Neural crest cell (in vitro differentiated cells): ENCODE measurements at regions not wholly inside any gene's neighbourhood (a gene's known extent, or its start where the extent isn't known, plus 50 kb on each side); places are given as distances from the start of the nearest gene placed in this dataset.

Experiments used
- DNase-seq: peaks from one replicate; pipeline ENCODE4 v3.0.0; 2021; ENCODE audit warnings: low read depth, mixed read lengths, low spot score
- H3K27ac Mint-ChIP-seq: one replicate; pipeline ENCODE4 v1.8.0; 2021; ENCODE audit warnings: mild to moderate bottlenecking, mixed read lengths; ENCODE audit not compliant: unreplicated experiment
- H3K27me3 Mint-ChIP-seq: 2 replicates; pipeline ENCODE4 v1.8.0; 2021; ENCODE audit warnings: low read depth, mild to moderate bottlenecking, mixed read lengths
- H3K36me3 Mint-ChIP-seq: 2 replicates; pipeline ENCODE4 v1.8.0; 2021; ENCODE audit warnings: low read depth, mild to moderate bottlenecking, mixed read lengths
- H3K4me1 Mint-ChIP-seq: 2 replicates; pipeline ENCODE4 v1.8.0; 2021; ENCODE audit warnings: mixed read lengths
- H3K4me3 Mint-ChIP-seq: one replicate; pipeline ENCODE4 v1.8.0; 2021; ENCODE audit warnings: mild to moderate bottlenecking, mixed read lengths
- H3K9me3 Mint-ChIP-seq: 2 replicates; pipeline ENCODE4 v1.8.0; 2021; ENCODE audit warnings: mixed read lengths
- TF ChIP-seq, protein P1 (sequence below): fragments of 200-600 bp; sonication (generic); conservative IDR thresholded peaks from 2 replicates; pipeline ENCODE4 v1.5.0; 2021; ENCODE audit warnings: antibody characterized with exemption, mild to moderate bottlenecking

- no peak overlapping the region for H3K4me3 Mint-ChIP-seq
- no peak for DNase-seq
- H3K27ac Mint-ChIP-seq, result no peak overlapping the region
- H3K36me3 Mint-ChIP-seq, result no peaks in the 10 kb centered on the region
- peaks cover under 1% of the 10 kb centered on the region for H3K4me1 Mint-ChIP-seq
- TF ChIP-seq, protein P1, sequence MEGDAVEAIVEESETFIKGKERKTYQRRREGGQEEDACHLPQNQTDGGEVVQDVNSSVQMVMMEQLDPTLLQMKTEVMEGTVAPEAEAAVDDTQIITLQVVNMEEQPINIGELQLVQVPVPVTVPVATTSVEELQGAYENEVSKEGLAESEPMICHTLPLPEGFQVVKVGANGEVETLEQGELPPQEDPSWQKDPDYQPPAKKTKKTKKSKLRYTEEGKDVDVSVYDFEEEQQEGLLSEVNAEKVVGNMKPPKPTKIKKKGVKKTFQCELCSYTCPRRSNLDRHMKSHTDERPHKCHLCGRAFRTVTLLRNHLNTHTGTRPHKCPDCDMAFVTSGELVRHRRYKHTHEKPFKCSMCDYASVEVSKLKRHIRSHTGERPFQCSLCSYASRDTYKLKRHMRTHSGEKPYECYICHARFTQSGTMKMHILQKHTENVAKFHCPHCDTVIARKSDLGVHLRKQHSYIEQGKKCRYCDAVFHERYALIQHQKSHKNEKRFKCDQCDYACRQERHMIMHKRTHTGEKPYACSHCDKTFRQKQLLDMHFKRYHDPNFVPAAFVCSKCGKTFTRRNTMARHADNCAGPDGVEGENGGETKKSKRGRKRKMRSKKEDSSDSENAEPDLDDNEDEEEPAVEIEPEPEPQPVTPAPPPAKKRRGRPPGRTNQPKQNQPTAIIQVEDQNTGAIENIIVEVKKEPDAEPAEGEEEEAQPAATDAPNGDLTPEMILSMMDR, result no peak
- H3K9me3 Mint-ChIP-seq, result peaks cover 8% of the 10 kb centered on the region
- no peaks in the 10 kb centered on the region for H3K27me3 Mint-ChIP-seq
These were observed 434.4 kb upstream of the RGPD4 start for GRCh38 chr2:107392241-107392704.

DNA sequence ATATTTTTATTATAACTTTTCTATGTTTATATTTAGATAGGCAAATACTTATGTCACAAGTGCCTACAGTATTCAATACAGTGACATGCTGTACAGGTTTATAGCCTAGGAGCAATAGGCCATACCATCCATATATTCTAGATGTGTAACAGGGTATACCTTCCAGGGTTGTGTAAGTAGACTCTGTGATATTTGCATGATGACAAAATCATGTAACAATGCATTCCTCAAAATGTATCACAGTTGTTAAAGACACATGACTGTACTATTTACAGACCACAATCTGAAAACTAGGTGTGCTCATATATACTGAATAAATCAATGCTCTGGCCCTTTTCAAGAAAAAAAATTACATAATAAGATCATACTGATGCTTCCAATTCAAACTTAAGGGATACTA lies 433.2 kb upstream of the RGPD4 start:
- H3K27ac Mint-ChIP-seq, result no peak overlapping the region
- no peaks in the 10 kb centered on the region for H3K27me3 Mint-ChIP-seq
- H3K4me1 Mint-ChIP-seq, result peaks cover 5% of the 10 kb centered on the region
- TF ChIP-seq, protein P1, result no peak
- no peak overlapping the region for H3K4me3 Mint-ChIP-seq
- DNase-seq, result no peak
- peaks cover 2% of the 10 kb centered on the region for H3K9me3 Mint-ChIP-seq
- H3K36me3 Mint-ChIP-seq, result no peaks in the 10 kb centered on the region

GRCh38 chr2:107398683-107399082 lies 428.0 kb upstream of the RGPD4 start:
- Mint-ChIP-seq H3K27me3 (no peaks in the 10 kb centered on the region), H3K9me3 (no peaks in the 10 kb centered on the region), H3K4me1 (peaks cover 5% of the 10 kb centered on the region), H3K4me3 (no peak overlapping the region), H3K27ac (no peak overlapping the region), H3K36me3 (no peaks in the 10 kb centered on the region)
- no peak for DNase-seq
- TF ChIP-seq, protein P1, result no peak

DNA sequence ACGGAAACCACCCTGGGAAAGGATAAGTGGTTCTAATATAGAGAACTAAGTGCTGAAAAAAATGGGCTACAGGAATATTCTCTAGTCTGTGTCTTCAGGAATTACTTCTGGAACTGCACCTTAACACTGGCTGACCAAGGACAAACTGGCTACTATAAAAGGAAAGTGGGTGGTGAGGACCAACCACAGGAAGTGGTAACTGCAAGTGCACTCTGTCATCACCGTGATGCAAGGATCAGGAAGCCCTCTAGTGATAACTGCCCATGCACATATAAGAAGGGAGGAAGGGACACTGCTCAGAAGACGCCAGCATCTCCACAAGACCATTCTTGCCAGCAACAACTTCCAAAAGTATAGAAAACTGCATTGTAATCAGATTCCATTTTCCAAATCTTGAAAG lies 424.4 kb upstream of the RGPD4 start:
- TF ChIP-seq, protein P1, result no peak
- Mint-ChIP-seq H3K4me3 (no peak overlapping the region), H3K9me3 (no peaks in the 10 kb centered on the region), H3K27ac (no peak overlapping the region), H3K36me3 (no peaks in the 10 kb centered on the region), H3K4me1 (peaks cover 4% of the 10 kb centered on the region), H3K27me3 (no peaks in the 10 kb centered on the region)
- no peak for DNase-seq

GRCh38 chr2:107405261-107405660 lies 421.4 kb upstream of the RGPD4 start:
- TF ChIP-seq, protein P1, result no peak
- H3K27me3 Mint-ChIP-seq, result no peaks in the 10 kb centered on the region
- no peak overlapping the region for H3K4me3 Mint-ChIP-seq
- H3K27ac Mint-ChIP-seq, result no peak overlapping the region
- H3K4me1 Mint-ChIP-seq, result no peaks in the 10 kb centered on the region
- H3K9me3 Mint-ChIP-seq, result no peaks in the 10 kb centered on the region
- no peak for DNase-seq
- H3K36me3 Mint-ChIP-seq, result no peaks in the 10 kb centered on the region

- H3K4me3 Mint-ChIP-seq, result no peak overlapping the region
- H3K9me3 Mint-ChIP-seq, result no peaks in the 10 kb centered on the region
- TF ChIP-seq, protein P1, result no peak
- H3K4me1 Mint-ChIP-seq, result no peaks in the 10 kb centered on the region
- H3K36me3 Mint-ChIP-seq, result no peaks in the 10 kb centered on the region
- DNase-seq, result no peak
- no peak overlapping the region for H3K27ac Mint-ChIP-seq
- H3K27me3 Mint-ChIP-seq, result no peaks in the 10 kb centered on the region
These were observed 419.7 kb upstream of the RGPD4 start for GRCh38 chr2:107407017-107407416.
